Pons (tissue), 1 donor: ENCODE measurements at regions not wholly inside any gene's neighbourhood (a gene's known extent, or its start where the extent isn't known, plus 50 kb on each side); places are given as distances from the start of the nearest gene placed in this dataset.
A peak's percentile ranks its signal among the peaks of the same experiment; 100 is the strongest.
"Not testable (repeated sequence)": the region's sequence is repeated elsewhere in the genome, so short reads cannot be mapped to it uniquely, and the experiment has no call there.

Experiments
- DNase-seq: peaks from one replicate; pipeline ENCODE4 v3.0.0-alpha.2; 2016; ENCODE audit warnings: low spot score

DNA sequence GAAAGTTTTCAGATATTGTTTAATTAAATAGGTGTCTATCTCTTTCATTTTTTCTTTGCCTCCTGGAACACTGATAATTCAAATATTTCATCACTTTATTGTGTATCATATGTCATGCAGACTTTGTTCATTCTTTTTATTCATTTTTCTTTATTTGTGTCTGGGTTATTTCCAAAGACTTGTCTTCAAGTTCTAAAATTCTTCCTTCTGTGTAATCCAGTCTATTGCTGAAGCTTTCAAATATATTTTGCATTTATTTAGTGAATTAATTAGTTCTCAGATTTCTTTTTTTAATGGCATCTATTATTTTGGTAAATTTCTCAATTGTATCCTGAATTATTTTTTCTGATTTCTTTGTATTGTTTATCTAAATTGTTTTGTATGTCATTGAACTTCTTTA is 70.1 kb downstream of the ZNF330 start:
- no peak for DNase-seq

DNA sequence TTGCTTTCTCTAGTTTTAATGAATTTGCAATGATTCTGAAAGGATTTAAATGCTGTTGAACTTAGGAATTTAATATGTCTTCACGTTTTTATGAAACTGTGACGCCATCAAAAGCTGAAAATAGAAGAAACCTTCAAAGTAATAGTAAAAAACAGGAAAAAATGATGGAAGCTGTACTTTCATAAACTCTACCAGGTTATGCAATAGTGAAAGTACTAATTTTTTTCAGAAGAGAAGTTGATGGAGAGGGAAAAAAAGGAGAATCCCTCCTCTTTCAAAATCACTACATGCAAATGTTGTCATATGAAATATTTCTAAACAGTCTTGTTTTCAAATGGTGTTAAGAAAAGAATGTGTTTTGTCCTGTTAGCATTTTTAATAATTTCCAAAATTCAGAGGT is 73.6 kb downstream of the ZNF330 start:
- no peak for DNase-seq

DNA sequence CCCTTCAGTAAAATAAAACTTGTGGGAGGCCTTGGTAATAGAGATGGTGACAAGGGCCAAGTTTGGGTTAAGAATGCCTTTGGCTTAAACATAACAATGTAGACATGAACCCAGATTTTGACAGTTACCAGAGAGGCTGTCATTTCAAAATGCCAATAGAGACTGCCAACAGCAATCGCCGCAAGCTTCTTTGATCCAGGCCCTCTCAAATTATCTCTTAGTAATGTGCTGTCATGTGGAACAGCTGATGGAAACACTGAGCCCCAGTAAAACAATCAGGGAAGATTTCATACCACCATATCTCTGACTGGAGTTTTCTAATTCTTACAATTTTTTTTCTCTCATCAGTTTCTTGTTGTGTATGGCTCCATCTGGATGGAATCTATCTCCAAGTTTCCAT is 80.5 kb downstream of the ZNF330 start:
- DNase-seq: no peak

DNA sequence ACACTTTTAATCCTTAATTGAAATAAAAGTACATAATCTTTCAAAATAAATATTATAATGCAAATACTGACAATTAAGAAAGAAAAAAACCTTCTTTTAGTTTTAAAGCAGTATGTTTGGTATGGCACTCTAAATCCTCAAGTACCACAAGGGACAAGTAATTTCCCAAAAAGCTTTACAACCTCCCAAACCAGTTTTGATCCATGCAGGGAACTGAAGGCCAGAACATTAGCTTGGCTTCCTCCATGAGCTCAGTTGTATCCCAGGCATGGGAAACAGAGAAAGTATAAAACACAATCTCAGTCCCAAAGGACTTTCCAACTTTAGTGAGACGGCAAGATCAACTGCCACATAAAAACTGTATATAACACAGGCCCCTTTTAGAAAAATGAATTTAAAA is 82.2 kb downstream of the ZNF330 start:
- DNase-seq: no peak

DNA sequence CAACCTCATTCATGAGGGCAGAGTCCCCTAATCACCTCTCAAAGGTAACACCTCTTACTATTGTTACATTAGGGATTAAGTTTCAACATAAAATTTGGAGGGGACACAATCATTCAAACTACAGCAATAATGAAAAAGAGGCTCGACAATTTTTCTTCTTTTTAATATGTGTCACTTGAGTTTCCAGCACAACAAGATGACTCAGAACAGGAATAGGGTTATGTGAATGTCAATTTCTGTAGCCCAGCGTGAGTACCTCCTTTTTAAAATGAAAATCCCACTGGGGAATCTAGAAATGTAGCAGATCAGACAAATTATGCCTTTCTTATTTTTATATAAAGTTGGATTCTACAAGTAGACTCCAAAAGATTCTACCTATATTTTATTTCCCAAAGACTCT is 83.7 kb downstream of the ZNF330 start:
- no peak for DNase-seq

DNA sequence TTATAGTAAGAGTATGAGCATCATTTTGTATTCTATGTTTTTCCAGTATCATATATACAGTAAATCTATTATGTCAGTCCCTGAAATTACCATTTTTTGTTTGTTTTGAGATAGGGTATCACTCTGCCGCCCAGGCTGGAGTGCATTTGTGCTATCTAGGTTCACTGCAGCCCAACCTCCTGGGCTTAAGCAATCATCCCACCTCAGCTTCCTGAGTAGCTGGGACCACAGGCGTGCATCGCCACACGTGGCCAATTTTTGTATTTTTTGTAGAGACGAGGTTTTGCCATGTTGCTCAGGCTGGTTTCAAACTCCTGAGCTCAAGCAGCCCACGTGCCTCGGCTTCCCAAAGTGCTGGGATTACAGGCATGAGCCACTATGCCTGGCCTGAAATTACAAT is 85.6 kb downstream of the ZNF330 start:
- DNase-seq: no peak

DNA sequence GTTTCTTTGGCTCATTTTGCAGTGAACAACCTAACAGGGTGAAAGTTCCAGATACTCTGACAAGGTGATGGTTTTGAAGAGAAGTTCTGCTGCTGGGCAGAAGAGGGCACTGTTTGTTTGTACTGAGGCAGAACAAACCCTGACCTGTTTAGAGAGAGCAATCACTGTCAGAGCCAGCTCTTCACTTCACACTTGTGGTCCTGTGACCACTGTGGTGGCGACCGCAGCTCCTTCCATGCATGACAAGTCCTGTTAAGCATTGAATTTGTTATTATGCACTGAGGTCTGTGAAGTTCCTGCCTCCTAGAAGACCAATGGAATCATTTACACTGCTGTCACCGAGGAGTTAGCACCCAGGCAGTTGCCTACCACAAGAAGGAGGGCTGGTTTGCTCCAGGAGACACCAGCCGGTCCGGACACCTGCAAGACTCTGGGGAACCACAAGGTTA is 86.6 kb downstream of the ZNF330 start:
- DNase-seq: peak; percentile 64

DNA sequence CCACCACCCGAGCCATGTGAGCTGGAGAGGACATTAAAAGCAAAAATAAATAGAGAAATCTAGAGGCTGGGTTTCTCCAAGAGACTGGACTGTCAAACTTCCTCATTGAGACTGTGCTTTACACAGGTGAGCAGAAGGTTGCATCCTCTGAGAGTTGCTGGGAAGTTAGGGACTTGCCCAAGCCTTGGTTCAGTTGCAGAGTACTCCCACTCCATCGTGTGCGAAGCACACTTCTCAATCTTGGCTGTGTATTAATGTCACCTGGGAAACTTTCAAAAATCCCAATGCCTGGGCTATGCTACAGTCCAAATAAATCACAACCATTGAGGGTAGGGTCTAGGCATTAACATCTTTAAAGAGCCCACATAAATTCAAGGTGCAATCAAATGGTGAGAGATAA is 89.2 kb downstream of the ZNF330 start:
- no peak for DNase-seq

DNA sequence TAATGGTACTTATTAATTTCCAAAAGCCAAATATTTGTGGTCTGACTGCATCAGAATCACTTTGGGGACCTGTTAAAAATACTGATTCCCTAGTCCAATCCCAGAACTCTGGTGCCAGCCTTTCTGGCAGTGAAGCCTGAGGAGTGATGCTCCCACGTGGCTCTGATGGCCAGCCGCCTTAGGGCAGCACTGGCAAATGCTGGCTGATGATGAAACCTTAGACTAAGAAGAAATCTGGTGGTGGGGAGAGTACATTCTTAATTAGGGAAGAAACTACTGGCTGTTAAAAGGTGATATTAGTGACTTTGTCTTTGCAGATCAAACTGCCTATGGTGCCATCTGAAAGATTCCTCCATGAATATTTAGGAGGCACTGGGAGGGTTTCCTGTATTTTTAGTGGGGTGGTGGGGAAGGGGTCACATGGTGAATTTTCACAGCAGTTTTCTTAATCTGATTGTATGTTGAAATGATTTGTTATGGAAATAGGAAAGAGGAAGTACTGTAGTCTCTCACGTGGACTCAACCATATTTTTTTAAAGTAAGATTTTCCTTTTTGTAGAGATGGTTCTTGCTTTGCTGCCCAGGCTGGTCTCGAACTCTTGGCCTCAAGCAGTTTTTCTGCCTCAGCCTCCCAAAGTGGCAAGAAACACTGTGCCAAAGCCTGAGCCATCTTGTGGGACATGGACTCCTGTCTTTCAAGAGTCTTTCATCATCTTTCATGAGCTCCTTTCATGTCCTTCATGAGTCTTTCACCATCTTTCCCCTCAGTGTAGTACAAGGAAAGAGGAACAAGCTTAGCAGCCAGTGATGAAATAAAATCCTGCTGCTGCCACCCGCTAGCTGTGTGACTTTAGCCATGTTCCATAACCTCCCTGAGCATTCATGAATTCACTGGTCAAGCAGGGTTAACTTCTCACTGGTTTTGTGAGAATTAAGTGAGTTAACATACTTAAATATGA is 90.8 kb downstream of the ZNF330 start:
- DNase-seq: no peak

DNA sequence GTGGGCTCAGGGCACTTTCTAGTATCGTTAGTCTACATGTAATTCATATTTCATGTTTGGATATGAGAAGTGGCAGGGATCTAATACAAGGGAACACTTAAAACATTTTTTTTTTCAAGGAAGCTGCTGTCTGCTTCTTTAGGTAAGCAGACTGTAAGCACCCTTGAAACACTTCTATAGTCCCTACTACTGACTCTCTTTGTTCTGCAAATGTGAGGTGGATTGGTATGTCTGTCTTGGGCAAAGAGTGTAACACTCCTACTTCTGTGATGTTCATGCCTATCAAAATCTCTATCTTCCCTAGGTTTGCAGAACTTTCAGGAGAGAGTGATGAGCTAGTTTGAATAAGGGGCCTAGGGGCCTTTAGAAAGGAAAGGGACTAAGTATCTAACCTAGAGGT is 93.9 kb downstream of the ZNF330 start:
- no peak for DNase-seq

DNA sequence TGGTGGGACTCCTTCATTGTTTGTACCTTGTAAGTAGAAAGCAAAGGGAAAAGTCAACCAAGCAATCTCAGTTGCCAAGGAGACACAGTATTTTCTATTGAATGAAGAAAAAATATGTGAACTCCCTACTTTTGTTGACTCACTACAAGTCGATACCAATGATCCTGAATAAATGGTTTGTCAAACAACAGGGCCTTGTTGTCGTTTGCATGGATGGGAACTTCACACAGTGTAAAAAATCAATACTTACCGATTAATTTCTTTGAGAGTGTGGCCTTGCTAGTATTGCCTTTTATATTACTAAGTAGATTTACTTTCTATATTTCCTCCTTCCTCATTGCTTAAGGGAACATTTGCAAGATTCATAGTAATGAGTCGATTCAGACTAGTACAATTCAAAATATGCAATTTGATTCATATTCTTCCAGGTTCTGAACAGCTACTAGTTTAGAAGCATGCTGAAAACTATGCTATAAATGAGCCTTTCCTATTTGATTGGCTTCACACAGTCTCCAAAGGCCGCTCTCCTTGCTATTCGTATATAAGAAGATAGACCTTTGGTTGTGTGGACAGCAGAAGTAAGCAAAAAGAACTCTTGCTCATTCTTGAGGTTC is 108.0 kb downstream of the ZNF330 start:
- no peak for DNase-seq

DNA sequence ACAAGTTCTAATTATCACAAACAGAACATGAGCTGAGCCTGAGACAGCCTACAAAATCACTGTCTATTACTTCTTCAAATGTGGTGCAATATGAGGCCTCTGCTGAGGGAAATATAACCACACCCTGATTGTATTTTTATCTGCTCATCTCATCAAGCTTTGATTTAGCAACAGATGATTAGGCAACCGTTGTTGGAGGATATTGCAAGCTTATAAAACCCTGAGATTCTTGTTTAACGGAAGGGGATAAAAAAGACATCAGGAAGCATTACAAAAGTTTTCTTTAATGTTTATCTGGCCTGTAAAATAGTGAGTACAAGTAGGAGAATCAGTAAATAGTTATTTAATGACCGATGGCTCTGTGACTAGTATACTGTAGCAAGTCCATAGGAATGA is 108.5 kb downstream of the ZNF330 start:
- DNase-seq: peak; percentile 51

DNA sequence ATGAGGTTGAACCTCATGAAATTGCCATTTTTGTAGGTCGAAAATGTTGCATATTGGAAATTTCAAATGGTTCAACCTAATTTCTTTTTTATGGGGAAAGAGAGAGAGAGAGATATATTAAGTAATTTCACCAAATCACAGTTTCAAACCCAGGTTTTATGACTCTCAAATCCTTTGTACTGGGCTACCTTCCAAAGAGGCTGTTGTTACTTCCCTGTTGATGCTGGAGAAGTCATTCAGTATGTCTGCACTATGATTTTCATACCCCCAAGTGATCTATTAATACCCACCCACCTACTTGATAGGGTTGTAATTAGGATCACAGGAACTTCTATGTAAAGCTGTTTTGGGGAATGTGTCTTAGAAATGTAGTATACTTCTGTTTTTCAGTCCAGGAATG is 109.9 kb downstream of the ZNF330 start:
- no peak for DNase-seq

DNA sequence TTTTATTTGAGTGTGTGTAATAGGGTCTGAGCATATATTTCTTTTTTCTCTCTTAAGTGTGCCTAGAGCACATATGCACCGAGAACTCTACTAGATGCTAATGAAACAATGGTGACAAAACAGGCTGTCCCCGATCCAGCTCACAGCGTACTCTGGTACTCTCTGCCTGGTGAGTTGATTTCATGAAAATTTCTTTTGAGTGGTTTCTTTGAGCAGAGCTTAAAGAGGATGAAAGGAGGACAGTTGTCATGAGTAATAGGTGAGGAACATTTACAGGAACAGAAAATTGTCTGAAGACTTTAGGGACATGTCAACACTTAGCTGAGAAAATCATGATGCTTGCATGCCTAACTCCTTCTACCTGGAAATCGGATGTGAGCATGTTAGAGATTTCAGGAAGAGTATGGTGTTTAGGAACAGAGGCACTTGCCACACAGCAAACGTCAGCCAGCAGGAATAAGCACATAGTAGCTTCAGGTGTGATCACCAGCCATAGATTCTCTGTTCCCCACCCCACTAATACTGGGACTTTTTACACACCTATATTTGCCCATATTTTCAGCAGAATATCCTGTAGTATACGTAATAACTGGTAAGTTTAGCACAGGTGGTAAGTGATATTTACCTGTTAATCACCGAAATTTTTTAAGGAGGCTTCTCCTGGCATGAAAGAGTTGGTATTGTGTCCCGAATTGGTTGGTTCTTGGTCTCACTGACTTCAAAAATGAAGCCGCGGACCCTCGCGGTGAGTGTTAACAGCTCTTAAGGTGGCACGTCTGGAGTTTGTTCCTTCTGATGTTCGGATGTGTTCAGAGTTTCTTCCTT is 111.1 kb downstream of the ZNF330 start:
- DNase-seq: no peak

DNA sequence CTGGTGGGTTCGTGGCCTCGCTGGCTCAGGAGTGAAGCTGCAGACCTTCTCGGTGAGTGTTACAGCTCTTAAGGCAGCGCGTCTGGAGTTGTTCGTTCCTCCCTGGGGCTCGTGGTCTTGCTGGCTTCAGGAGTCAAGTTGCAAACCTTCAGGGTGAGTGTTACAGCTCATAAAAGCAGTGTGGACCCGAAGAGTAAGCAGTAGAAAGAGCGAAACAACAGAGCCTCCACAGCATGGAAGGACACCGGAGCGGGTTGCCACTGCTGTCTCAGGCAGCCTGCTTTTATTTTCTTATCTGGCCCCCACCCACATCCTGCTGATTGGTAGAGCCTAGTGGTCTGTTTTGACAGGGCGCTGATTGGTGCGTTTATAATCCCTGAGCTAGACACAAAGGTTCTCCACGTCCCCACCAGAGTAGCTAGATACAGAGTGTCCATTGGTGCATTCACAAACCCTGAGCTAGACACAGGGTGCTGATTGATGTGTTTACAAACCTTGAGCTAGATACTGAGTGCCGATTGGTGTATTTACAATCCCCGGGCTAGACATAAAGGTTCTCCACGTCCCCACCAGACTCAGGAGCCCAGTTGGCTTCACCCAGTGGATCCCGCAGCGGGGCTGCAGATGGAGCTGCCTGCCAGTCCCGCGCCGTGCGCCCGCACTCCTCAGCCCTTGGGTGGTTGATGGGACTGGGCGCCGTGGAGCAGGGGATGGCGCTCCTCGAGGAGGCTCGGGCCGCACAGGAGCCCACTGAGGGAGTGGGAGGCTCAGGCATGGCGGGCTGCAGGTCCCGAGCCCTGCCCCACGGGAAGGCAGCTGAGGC is 111.9 kb downstream of the ZNF330 start:
- DNase-seq: not testable (repeated sequence)

DNA sequence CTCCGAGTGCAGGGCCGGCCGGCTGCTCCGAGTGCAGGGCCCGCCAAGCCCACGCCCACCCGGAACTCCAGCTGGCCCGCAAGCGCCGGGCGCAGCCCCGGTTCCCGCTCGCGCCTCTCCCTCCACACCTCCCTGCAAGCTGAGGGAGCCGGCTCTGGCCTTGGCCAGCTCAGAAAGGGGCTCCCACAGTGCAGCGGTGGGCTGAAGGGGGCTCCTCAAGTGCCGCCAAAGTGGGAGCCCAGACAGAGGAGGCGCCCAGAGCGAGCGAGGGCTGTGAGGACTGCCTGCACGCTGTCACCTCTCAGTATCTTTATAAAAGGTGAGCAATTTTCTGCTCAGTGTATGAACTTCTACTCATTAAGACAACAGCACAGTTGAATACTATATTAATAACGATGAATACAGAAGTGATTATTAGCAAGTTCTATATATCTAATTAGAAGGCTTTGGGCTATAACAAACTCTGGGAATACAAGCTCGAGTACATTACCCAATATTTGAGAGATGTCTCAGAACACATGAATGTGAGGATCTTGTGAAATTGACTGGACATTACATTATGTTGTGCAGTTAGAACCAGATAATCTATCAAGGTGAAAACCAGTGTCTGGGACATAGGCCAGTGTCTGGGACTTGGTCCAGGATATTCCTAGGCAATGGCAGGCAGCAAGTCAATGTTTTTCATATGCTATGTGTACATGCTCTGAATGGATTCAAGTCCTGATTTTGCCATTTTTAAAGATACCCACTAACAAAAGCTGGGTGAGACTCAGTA is 112.9 kb downstream of the ZNF330 start:
- not testable (repeated sequence) for DNase-seq

DNA sequence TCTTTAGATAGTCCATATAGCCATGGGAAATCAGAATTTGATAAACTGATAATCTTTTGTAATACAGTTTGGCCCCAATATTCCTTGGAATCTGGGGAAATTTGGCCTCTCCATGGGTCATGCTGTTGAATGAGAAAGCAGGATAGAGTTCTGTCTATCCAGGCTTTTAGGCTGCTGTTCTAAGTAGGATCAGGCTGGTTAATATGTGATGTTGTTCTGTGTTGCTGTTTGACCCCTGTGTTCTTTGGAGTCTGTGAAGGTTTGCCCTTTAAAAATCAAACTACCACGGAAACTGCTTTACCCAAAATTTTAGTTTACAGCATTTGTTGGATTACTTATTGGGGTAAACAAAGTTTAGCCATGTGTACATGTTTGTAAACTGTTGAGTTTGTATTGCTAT is 114.5 kb downstream of the ZNF330 start:
- no peak for DNase-seq

DNA sequence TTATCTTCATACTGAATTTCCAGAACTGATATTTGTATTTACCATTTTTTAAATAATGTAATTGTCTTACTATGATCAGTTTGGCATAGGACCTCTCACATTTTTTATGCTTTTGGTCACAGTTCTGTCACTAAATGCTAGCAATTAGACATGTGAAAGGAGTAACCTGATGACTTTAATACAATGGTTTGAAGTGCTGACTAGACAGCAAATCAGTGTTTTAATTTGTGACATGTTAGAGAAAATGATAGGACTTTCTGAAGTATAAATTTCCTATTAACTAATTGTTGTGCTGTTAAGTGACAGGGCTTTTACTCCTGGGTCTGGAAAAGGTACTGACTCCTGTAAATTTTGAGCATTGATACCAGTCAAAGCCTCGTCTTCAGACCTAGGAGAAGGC is 117.5 kb downstream of the ZNF330 start:
- no peak for DNase-seq

DNA sequence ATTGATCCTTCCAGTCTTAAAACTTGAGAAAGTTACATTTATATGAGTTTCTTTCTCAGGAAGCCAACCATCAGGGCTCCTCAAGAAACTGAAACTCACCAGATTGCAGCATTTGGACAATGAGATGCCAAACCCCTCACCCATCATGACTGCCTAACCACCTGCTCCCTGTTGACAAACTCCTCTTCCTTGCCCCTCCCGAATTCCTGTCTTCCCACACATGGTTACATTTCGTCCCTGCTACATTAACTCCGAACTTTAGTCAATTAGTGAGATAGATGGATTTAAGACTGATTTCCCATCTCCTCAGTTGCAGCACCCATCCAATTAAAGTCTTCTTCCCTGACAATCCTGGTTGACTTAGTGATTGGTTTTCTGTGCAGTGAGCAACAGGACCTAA is 118.7 kb downstream of the ZNF330 start:
- DNase-seq: no peak

DNA sequence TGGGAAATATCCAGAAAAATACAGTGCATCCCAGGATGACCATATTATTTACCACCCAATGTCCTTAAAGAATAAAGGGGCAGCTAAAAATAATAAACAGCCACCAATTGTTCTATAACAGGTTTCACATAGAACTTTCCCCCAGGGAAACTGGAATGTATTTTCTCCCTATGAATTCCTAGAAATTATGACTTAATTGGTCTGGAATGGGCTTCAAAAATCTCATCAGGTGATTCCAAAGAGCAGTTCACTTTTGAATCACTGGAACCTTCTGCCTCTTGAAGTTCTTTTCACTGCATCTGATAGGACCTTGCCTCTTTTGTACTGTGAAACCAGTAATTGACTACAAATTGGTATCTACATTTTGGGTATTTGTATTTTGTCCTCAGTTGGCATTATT is 119.3 kb downstream of the ZNF330 start:
- no peak for DNase-seq

DNA sequence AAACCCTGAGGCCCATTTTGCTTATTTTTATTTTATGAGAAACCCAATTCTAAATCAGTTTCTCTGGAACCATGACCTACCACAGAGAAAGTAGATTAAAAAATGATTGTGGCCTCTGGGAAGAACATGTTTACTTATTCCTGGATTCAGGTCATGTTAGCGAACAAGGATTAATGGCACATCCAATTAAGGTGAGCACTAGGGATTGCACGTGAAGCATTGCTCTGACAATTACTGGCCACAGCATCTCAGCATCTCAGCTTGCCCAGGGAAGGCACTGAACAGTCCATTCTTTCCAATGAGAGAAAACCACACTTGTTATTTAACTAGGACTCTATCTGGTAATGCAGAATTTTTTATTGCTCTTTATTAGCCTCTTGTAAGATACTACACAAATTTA is 119.8 kb downstream of the ZNF330 start:
- no peak for DNase-seq
